K562 (cell line): ENCODE measurements at regions not wholly inside any gene's neighbourhood (a gene's known extent, or its start where the extent isn't known, plus 50 kb on each side); places are given as distances from the start of the nearest gene placed in this dataset.

Experiments
- ATAC-seq: fragments of 200-7000 bp; cut with Tn5 transposase; 3 replicates; pipeline ENCODE4 v1.9.1; 2020; ENCODE audit warnings: moderate library complexity
- BruUV-seq: library from RNA; stranded (reverse); fragments of 400-500 nt; replicated peaks from 2 replicates; lab custom pipeline; 2021; lab: Mats Ljungman, UMichigan
- CTCF ChIA-PET: fragments of 300-600 bp; formaldehyde crosslinking; extraction: SDS; loops from one replicate; lab custom pipeline; 2021; ENCODE audit warnings: low intra/inter-chr PET ratio; lab: Yijun Ruan, JAX
- POLR2A ChIA-PET: fragments of 300-600, 350-650 bp; sonication (Branson Sonifier 250); formaldehyde crosslinking; extraction: SDS; loops from one replicate; lab custom pipeline; 2021; ENCODE audit warnings: antibody characterized with exemption, inconsistent platforms; lab: Yijun Ruan, JAX
- DNase-seq, 4 experiments: peaks; one replicate each; pipeline versions ENCODE4 v3.0.0 to v3.0.0-alpha.2; 2011 to 2018; ENCODE audit warnings: low spot score in 3 of 4, mixed read lengths in 3 of 4; ENCODE audit errors: extremely low read depth in 1 of 4
- FAIRE-seq: peaks from 2 replicates; lab custom pipeline; 2011; peaks lifted over from hg19 to GRCh38; lab: Jason Lieb, UNC
- H2AFZ ChIP-seq: 2 replicates; pipeline ENCODE4 v1.6.0; 2011; ENCODE audit warnings: low read depth, low read length, control low read depth, inconsistent platforms
- H3K27ac ChIP-seq: fragments of 200-600 bp; 3 replicates; pipeline ENCODE4 v1.8.0; 2011; ENCODE audit warnings: low read depth, mild to moderate bottlenecking, control low read depth, inconsistent platforms, low read length, moderate library complexity, mixed read lengths; ENCODE audit errors: extremely low read depth
- H3K27me3 ChIP-seq, 2 experiments: fragments of 300-600 bp in 1 of 2; 2 replicates in 1 of 2; 3 replicates in 1 of 2; pipeline versions ENCODE4 v1.6.0 to v1.8.0; 2011; ENCODE audit warnings: inconsistent platforms in 2 of 2, low read length in 2 of 2, mild to moderate bottlenecking in 1 of 2, mixed read lengths in 1 of 2, moderate library complexity in 1 of 2; ENCODE audit not compliant: control insufficient read depth in 2 of 2, insufficient read depth in 2 of 2
- H3K36me3 ChIP-seq: fragments of 300-600 bp; 3 replicates; pipeline ENCODE4 v1.8.0; 2011; ENCODE audit warnings: mild to moderate bottlenecking, low read length, inconsistent platforms; ENCODE audit not compliant: control insufficient read depth, insufficient read depth
- H3K4me1 ChIP-seq, 2 experiments: fragments of 200-600 bp in 1 of 2; replicated peaks in 1 of 2; 2 replicates in 1 of 2; 3 replicates in 1 of 2; pipeline versions ENCODE4 v1.5.1 to v1.8.0; 2011; ENCODE audit warnings: inconsistent platforms in 2 of 2, low read length in 2 of 2, mild to moderate bottlenecking in 1 of 2, mixed read lengths in 1 of 2, moderate library complexity in 1 of 2; ENCODE audit not compliant: control insufficient read depth in 2 of 2, insufficient read depth in 2 of 2
- H3K4me2 ChIP-seq: 2 replicates; pipeline ENCODE4 v1.6.1; 2011; ENCODE audit warnings: low read length, control low read depth, inconsistent platforms, mixed read lengths; ENCODE audit not compliant: insufficient read depth
- H3K4me3 ChIP-seq: fragments of 200-600 bp; sonication (generic), shearing (Covaris generic); 2 replicates; pipeline ENCODE4 v1.5.1; 2016; ENCODE audit warnings: control low read depth, inconsistent platforms
- H3K79me2 ChIP-seq: fragments of 200-600 bp; 3 replicates; pipeline ENCODE4 v1.8.0; 2011; ENCODE audit warnings: low read length, inconsistent platforms; ENCODE audit not compliant: control insufficient read depth, insufficient read depth
- H3K9ac ChIP-seq, 2 experiments: 2 replicates each; pipeline versions ENCODE4 v1.6.0 to v1.6.1; 2011; ENCODE audit warnings: low read depth in 2 of 2, low read length in 2 of 2, control low read depth in 1 of 2, inconsistent platforms in 1 of 2, mild to moderate bottlenecking in 1 of 2, mixed read lengths in 1 of 2; ENCODE audit not compliant: insufficient read depth in 1 of 2
- H3K9me1 ChIP-seq: one replicate; pipeline ENCODE4 v1.6.0; 2011; ENCODE audit warnings: inconsistent platforms, mild to moderate bottlenecking, low read length, moderate library complexity; ENCODE audit not compliant: control insufficient read depth, insufficient read depth
- H3K9me3 ChIP-seq: replicated peaks from 2 replicates; pipeline ENCODE4 v1.5.1; 2011; ENCODE audit warnings: low read depth, low read length, inconsistent platforms; ENCODE audit not compliant: control insufficient read depth, insufficient read depth
- H4K20me1 ChIP-seq: replicated peaks from 2 replicates; pipeline ENCODE4 v1.6.1; 2011; ENCODE audit warnings: low read length, inconsistent platforms, mixed read lengths; ENCODE audit not compliant: control insufficient read depth, insufficient read depth
- BRD9 ChIP-seq: fragments of 450-650 bp; IDR thresholded peaks from 2 replicates; pipeline ENCODE4 v1.6.1; 2018; ENCODE audit warnings: low read depth; ENCODE audit not compliant: partially characterized antibody
- DNMT1 ChIP-seq: fragments of 450-650 bp; IDR thresholded peaks from 2 replicates; pipeline ENCODE4 v1.6.1; 2016; ENCODE audit warnings: antibody characterized with exemption, mild to moderate bottlenecking
- ETS1 ChIP-seq: conservative IDR thresholded peaks from 2 replicates; pipeline ENCODE4 v1.6.1; 2011; ENCODE audit warnings: low read depth, mild to moderate bottlenecking, low read length; ENCODE audit not compliant: control insufficient read depth
- GABPA ChIP-seq: fragments of 200-800 bp; sonication (Bioruptor generic); conservative IDR thresholded peaks from 2 replicates; pipeline ENCODE4 v1.6.1; 2016; ENCODE audit warnings: low read depth, missing genetic modification characterization, missing compliant biosample characterization
- GABPB1 ChIP-seq: sonication (generic); formaldehyde crosslinking; IDR thresholded peaks from 2 replicates; pipeline ENCODE4 v1.8.0; 2022; ENCODE audit warnings: mild to moderate bottlenecking, missing genetic modification reagents
- PCBP2 ChIP-seq: fragments of 200-400 bp; formaldehyde crosslinking; IDR thresholded peaks from 2 replicates; pipeline ENCODE4 v1.6.1; 2018; ENCODE audit warnings: low read length, low read depth, mild to moderate bottlenecking, moderate library complexity; ENCODE audit not compliant: poor library complexity, severe bottlenecking
- PTBP1 ChIP-seq: fragments of 200-400 bp; formaldehyde crosslinking; IDR thresholded peaks from 2 replicates; pipeline ENCODE4 v1.6.1; 2017; ENCODE audit warnings: low read depth, low read length
- SAFB2 ChIP-seq: fragments of 200-400 bp; formaldehyde crosslinking; IDR thresholded peaks from 2 replicates; pipeline ENCODE4 v1.6.1; 2018; ENCODE audit warnings: borderline replicate concordance, low read length, low read depth, moderate library complexity; ENCODE audit not compliant: severe bottlenecking
- STAT5A ChIP-seq: IDR thresholded peaks from 2 replicates; pipeline ENCODE4 v1.6.1; 2012; ENCODE audit warnings: low read length, inconsistent platforms, borderline replicate concordance
- TRIM24 ChIP-seq, 2 experiments: fragments of 450-650 bp; IDR thresholded peaks; 2 replicates each; pipeline ENCODE4 v1.6.1; 2016
- ZEB2 ChIP-seq: fragments of 450-650 bp; IDR thresholded peaks from 2 replicates; pipeline ENCODE4 v1.6.1; 2016
- ZNF253 ChIP-seq: fragments of 250-450 bp; sonication (Bioruptor Pico); conservative IDR thresholded peaks from 2 replicates; pipeline ENCODE4 v1.6.1; 2021; ENCODE audit warnings: mild to moderate bottlenecking
- ZNF407 ChIP-seq: fragments of 450-650 bp; IDR thresholded peaks from 2 replicates; pipeline ENCODE4 v1.6.1; 2016; ENCODE audit warnings: low read depth
- ZNF408 ChIP-seq: fragments of 250-450 bp; sonication (Bioruptor Pico); IDR thresholded peaks from 2 replicates; pipeline ENCODE4 v1.4.0; 2020; ENCODE audit warnings: low read depth, mild to moderate bottlenecking, moderate library complexity
- ZNF436 ChIP-seq: fragments of 250-450, 450-650 bp; sonication (Bioruptor Pico); formaldehyde crosslinking; IDR thresholded peaks from 2 replicates; pipeline ENCODE4 v1.7.0; 2020; ENCODE audit warnings: mild to moderate bottlenecking
- ZNF507 ChIP-seq: conservative IDR thresholded peaks from 2 replicates; pipeline ENCODE4 v1.6.1; 2017; ENCODE audit warnings: missing genetic modification characterization, missing compliant biosample characterization
- ZNF584 ChIP-seq: fragments of 200-800 bp; sonication (Bioruptor generic); IDR thresholded peaks from 2 replicates; pipeline ENCODE4 v1.6.1; 2016; ENCODE audit warnings: low read depth, mild to moderate bottlenecking, missing genetic modification characterization, missing compliant biosample characterization
- WGBS: fragments of 100-300 bp; shearing (Covaris generic); methylation state at CpG from one replicate; pipeline ENCODE4 v1.1.6; 2016; ENCODE audit warnings: low coverage, mixed read lengths; ENCODE audit not compliant: insufficient coverage; ENCODE audit errors: missing lambda C conversion rate; 5-methylcytosine and 5-hydroxymethylcytosine counted together
- in situ Hi-C: fragments of 300-500 bp; cut with MboI; formaldehyde crosslinking; loops from 4 replicates; pipeline ENCODE4 v1.15.0; 2018; ENCODE audit warnings: inconsistent platforms, mixed read lengths
- intact Hi-C: fragments of 100-400 bp; cut with micrococcal nuclease; formaldehyde crosslinking; loops from 2 replicates; pipeline ENCODE4 v1.14.2; 2022

DNA sequence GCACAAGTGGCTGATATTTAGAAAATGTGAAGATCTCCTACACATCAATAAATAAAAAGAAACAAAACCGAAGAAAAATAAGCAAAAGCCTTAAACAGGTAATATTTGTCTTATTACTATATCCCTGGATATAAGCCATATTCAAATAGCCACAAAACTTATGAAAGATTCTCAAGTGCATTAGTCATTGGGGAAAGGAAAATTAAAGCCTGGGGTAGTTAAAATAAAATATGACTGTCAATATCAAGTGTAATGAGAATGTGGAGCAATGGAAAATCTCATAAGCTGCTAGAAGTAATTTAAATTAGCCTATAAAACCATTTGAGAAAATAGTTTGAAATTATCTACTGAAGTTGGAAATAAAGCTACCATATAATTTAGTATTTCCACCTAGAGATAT, 399.9 kb downstream of the GASK1B start:
- H3K27ac ChIP-seq = no peak overlapping the region
- DNase-seq (no peak), ATAC-seq (no peak), FAIRE-seq (no peak)
- TF ChIP-seq ZNF253 (CRISPR knock-in tag) = no peak
- no peak for TF ChIP-seq BRD9
- no peak for TF ChIP-seq ZNF507
- no peak for TF ChIP-seq GABPA (tag)
- TF ChIP-seq ZNF407 = no peak
- no peak for TF ChIP-seq GABPB1
- no peak for TF ChIP-seq ETS1
- no peak for TF ChIP-seq ZNF408
- no peak for TF ChIP-seq ZNF436 (CRISPR knock-in tag)
- TF ChIP-seq TRIM24 (IDR thresholded peaks at IDR 0.05) = no peak
- TF ChIP-seq DNMT1 = no peak
- TF ChIP-seq ZEB2 = no peak
- TF ChIP-seq PCBP2 = no peak
- TF ChIP-seq STAT5A = no peak
- TF ChIP-seq ZNF584 (CRISPR knock-in tag) = no peak
- TF ChIP-seq SAFB2 = no peak
- no peak for TF ChIP-seq PTBP1
- H3K4me3 ChIP-seq = no peak overlapping the region
- in situ Hi-C loops (no loop called here), intact Hi-C loops (no loop called here)
- WGBS = 0% methylated on average over 1 of the region's 1 CpG
- H3K9me3 ChIP-seq = no peaks in the 10 kb centered on the region; the same call in 1 of the 2 replicates
- H3K9ac ChIP-seq = no peak overlapping the region
- no TSS peak for BruUV-seq
- no peak overlapping the region for H3K4me2 ChIP-seq
- H4K20me1 ChIP-seq = no peaks in the 10 kb centered on the region
- H3K36me3 ChIP-seq = no peaks in the 10 kb centered on the region
- no peaks in the 10 kb centered on the region for H3K4me1 ChIP-seq
- POLR2A ChIA-PET = no interaction called here
- H2AFZ ChIP-seq = no peak overlapping the region
- no peaks in the 10 kb centered on the region for H3K9me1 ChIP-seq
- no peaks in the 10 kb centered on the region for H3K27me3 ChIP-seq
- CTCF ChIA-PET = no interaction called here
- H3K79me2 ChIP-seq = no peaks in the 10 kb centered on the region
